Lower lobe of right lung (tissue), 2 donors: ENCODE measurements at regions not wholly inside any gene's neighbourhood (a gene's known extent, or its start where the extent isn't known, plus 50 kb on each side); places are given as distances from the start of the nearest gene placed in this dataset.

ENCODE experiments used
- ATAC-seq, 2 donors: fragments of 200-7000 bp; cut with Tn5 transposase; one replicate each; pipeline ENCODE4 v1.9.1; 2020 to 2022; ENCODE audit warnings: mild to moderate bottlenecking in 2 of 2, moderate library complexity in 2 of 2
- DNase-seq: peaks from one replicate; pipeline ENCODE4 v3.0.0-alpha.2; 2020
- H3K27ac ChIP-seq: fragments of 200-600 bp; one replicate; pipeline ENCODE4 v1.8.0; 2022
- H3K27me3 ChIP-seq: fragments of 200-600 bp; one replicate; pipeline ENCODE4 v1.8.0; 2022; ENCODE audit warnings: low read depth
- H3K36me3 ChIP-seq: fragments of 200-600 bp; one replicate; pipeline ENCODE4 v1.8.0; 2022; ENCODE audit warnings: mild to moderate bottlenecking
- H3K4me1 ChIP-seq: fragments of 200-600 bp; one replicate; pipeline ENCODE4 v1.8.0; 2022
- H3K4me3 ChIP-seq: fragments of 200-600 bp; one replicate; pipeline ENCODE4 v1.8.0; 2022; ENCODE audit warnings: mild to moderate bottlenecking
- H3K9me3 ChIP-seq: fragments of 200-600 bp; one replicate; pipeline ENCODE4 v1.8.0; 2022
- CTCF ChIP-seq: fragments of 200-600 bp; IDR thresholded peaks from one replicate; pipeline ENCODE4 v1.8.0; 2022; ENCODE audit warnings: antibody characterized with exemption, mild to moderate bottlenecking
- intact Hi-C: fragments of 100-400 bp; cut with DNase I; formaldehyde crosslinking; loops from one replicate; pipeline ENCODE4 v1.11.0; 2022
- donor health status: DM: no; HTN: yes; CAD: no; lungs with severe emphysema.

- ATAC-seq = no peak
- DNase-seq = no peak
- Histone ChIP-seq H3K9me3 (no peaks in the 10 kb centered on the region), H3K4me3 (no peak overlapping the region), H3K36me3 (no peaks in the 10 kb centered on the region), H3K27ac (no peak overlapping the region), H3K4me1 (no peaks in the 10 kb centered on the region), H3K27me3 (no peaks in the 10 kb centered on the region)
- TF ChIP-seq CTCF = no peak
- intact Hi-C loops = loop anchor here (10.0 kb wide), 1 partner anchor 149 kb away; no protein-coding TSS in a partner anchor
Measured at GRCh38 chr7:131654249-131654558, 97.8 kb upstream of the PODXL start.

- no peak overlapping the region for H3K4me3 ChIP-seq
- no peaks in the 10 kb centered on the region for H3K9me3 ChIP-seq
- H3K27ac ChIP-seq = no peak overlapping the region
- no peaks in the 10 kb centered on the region for H3K27me3 ChIP-seq
- ATAC-seq (no peak), DNase-seq (no peak)
- no peaks in the 10 kb centered on the region for H3K36me3 ChIP-seq
- intact Hi-C loops = loop anchor here (10.0 kb wide), 1 partner anchor 149 kb away; no protein-coding TSS in a partner anchor
- no peak for TF ChIP-seq CTCF
- H3K4me1 ChIP-seq = no peaks in the 10 kb centered on the region
Measured at GRCh38 chr7:131653418-131654248, 97.2 kb upstream of the PODXL start.

GRCh38 chr7:131652934-131653333, 96.5 kb upstream of the PODXL start:
- Histone ChIP-seq H3K27ac (no peak overlapping the region), H3K4me1 (no peaks in the 10 kb centered on the region), H3K9me3 (no peaks in the 10 kb centered on the region), H3K4me3 (no peak overlapping the region), H3K36me3 (no peaks in the 10 kb centered on the region), H3K27me3 (no peaks in the 10 kb centered on the region)
- intact Hi-C loops = loop anchor here (10.0 kb wide), 1 partner anchor 148 kb away; no protein-coding TSS in a partner anchor
- DNase-seq = no peak
- no peak for ATAC-seq
- TF ChIP-seq CTCF = no peak

GRCh38 chr7:131652194-131652593, 95.8 kb upstream of the PODXL start:
- intact Hi-C loops = loop anchor here (10.0 kb wide), 1 partner anchor 147 kb away; no protein-coding TSS in a partner anchor
- ATAC-seq (no peak), DNase-seq (no peak)
- TF ChIP-seq CTCF = no peak
- Histone ChIP-seq H3K9me3 (no peaks in the 10 kb centered on the region), H3K27me3 (no peaks in the 10 kb centered on the region), H3K4me3 (no peak overlapping the region), H3K36me3 (no peaks in the 10 kb centered on the region), H3K4me1 (no peaks in the 10 kb centered on the region), H3K27ac (no peak overlapping the region)

- DNase-seq (no peak), ATAC-seq (no peak)
- H3K4me1 ChIP-seq = no peaks in the 10 kb centered on the region
- no peak overlapping the region for H3K27ac ChIP-seq
- H3K27me3 ChIP-seq = no peaks in the 10 kb centered on the region
- H3K9me3 ChIP-seq = no peaks in the 10 kb centered on the region
- intact Hi-C loops = loop anchor here (10.0 kb wide), 1 partner anchor 145 kb away; no protein-coding TSS in a partner anchor
- no peaks in the 10 kb centered on the region for H3K36me3 ChIP-seq
- no peak overlapping the region for H3K4me3 ChIP-seq
- TF ChIP-seq CTCF = no peak
Measured at GRCh38 chr7:131649879-131650278, 93.5 kb upstream of the PODXL start.
